Sigmoid colon (tissue), 4 donors: ENCODE measurements at regions not wholly inside any gene's neighbourhood (a gene's known extent, or its start where the extent isn't known, plus 50 kb on each side); places are given as distances from the start of the nearest gene placed in this dataset.

Experiments
- CTCF ChIP-seq, 4 experiments: fragments of 450-650 bp in 3 of 4; fragments of 200-600 bp in 1 of 4; IDR thresholded peaks; one replicate each; pipeline ENCODE4 v1.5.1; 2016 to 2019; ENCODE audit warnings: antibody characterized with exemption in 4 of 4, mild to moderate bottlenecking in 3 of 4, moderate library complexity in 2 of 4
- POLR2AphosphoS5 ChIP-seq, 4 donors: sonication (generic); formaldehyde crosslinking; IDR thresholded peaks; one replicate each; pipeline ENCODE4 v1.6.1; 2017; ENCODE audit warnings: antibody characterized with exemption in 4 of 4

GRCh38 chr6:147060636-147061035 is 143.6 kb upstream of the STXBP5 start:
- TF ChIP-seq CTCF (IDR thresholded peaks at IDR 0.05), result no peak
- no peak for TF ChIP-seq POLR2AphosphoS5 (IDR thresholded peaks at IDR 0.05)
